RWPE1 (cell line): ENCODE measurements at regions not wholly inside any gene's neighbourhood (a gene's known extent, or its start where the extent isn't known, plus 50 kb on each side); places are given as distances from the start of the nearest gene placed in this dataset.

Source experiments
- CTCF ChIA-PET: fragments of 350-600 bp; sonication (Branson Sonifier 250); formaldehyde crosslinking; extraction: SDS; loops from one replicate; lab custom pipeline; 2021; lab: Yijun Ruan, JAX
- POLR2A ChIA-PET: fragments of 400-600 bp; formaldehyde crosslinking; extraction: SDS; loops from one replicate; lab custom pipeline; 2020; ENCODE audit warnings: antibody characterized with exemption; ENCODE audit not compliant: low non-redundant PET; lab: Yijun Ruan, JAX
- DNase-seq: peaks from one replicate; pipeline ENCODE4 v3.0.0; 2012; ENCODE audit warnings: low spot score
- H3K27ac ChIP-seq: fragments of 450-650 bp; 2 replicates; pipeline ENCODE4 v1.5.1; 2017
- CTCF ChIP-seq: fragments of 450-650 bp; conservative IDR thresholded peaks from 2 replicates; pipeline ENCODE4 v1.5.1; 2017; ENCODE audit warnings: low read depth, mild to moderate bottlenecking

GRCh38 chr1:209063767-209064659, 519.5 kb upstream of the CAMK1G start:
- no peak for DNase-seq
- no peak for TF ChIP-seq CTCF
- ChIA-PET POLR2A (no interaction called here), CTCF (no interaction called here)
- no peak overlapping the region for H3K27ac ChIP-seq

- DNase-seq: no peak
- ChIA-PET POLR2A (no interaction called here), CTCF (interaction anchor here (0.5 kb wide), 1 partner anchor 412 kb away, joined by 4 read pairs; no protein-coding TSS in a partner anchor)
- no peak overlapping the region for H3K27ac ChIP-seq
- no peak for TF ChIP-seq CTCF
These were observed 518.4 kb upstream of the CAMK1G start for GRCh38 chr1:209064850-209065706.

- CTCF ChIA-PET: no interaction called here
- no peak overlapping the region for H3K27ac ChIP-seq
- no peak for DNase-seq
- POLR2A ChIA-PET: no interaction called here
- no peak for TF ChIP-seq CTCF
These were observed 511.0 kb upstream of the CAMK1G start for GRCh38 chr1:209072481-209072880.

- CTCF ChIA-PET: no interaction called here
These were observed 509.6 kb upstream of the CAMK1G start for GRCh38 chr1:209073879-209074278.

GRCh38 chr1:209074575-209075250, 508.8 kb upstream of the CAMK1G start:
- no peak overlapping the region for H3K27ac ChIP-seq
- CTCF ChIA-PET: no interaction called here
- POLR2A ChIA-PET: no interaction called here
- DNase-seq: no peak
- TF ChIP-seq CTCF: no peak

More at GRCh38 chr1:209073879-209074278, 509.6 kb upstream of the CAMK1G start:
- no peak for DNase-seq
- no peak overlapping the region for H3K27ac ChIP-seq
- no peak for TF ChIP-seq CTCF
- POLR2A ChIA-PET: no interaction called here

- no peak for TF ChIP-seq CTCF
- H3K27ac ChIP-seq: no peak overlapping the region
- CTCF ChIA-PET: interaction anchor here (0.6 kb wide), 1 partner anchor 15 kb away, joined by 3 read pairs; no protein-coding TSS in a partner anchor
- no peak for DNase-seq
- POLR2A ChIA-PET: no interaction called here
These were observed 506.8 kb upstream of the CAMK1G start for GRCh38 chr1:209076688-209077087.
